GM12864 (cell line): ENCODE measurements at regions not wholly inside any gene's neighbourhood (a gene's known extent, or its start where the extent isn't known, plus 50 kb on each side); places are given as distances from the start of the nearest gene placed in this dataset.
"Not testable (repeated sequence)": the region's sequence is repeated elsewhere in the genome, so short reads cannot be mapped to it uniquely, and the experiment has no call there.

Source experiments
- DNase-seq: peaks from one replicate; pipeline ENCODE4 v3.0.0-alpha.2; 2011; ENCODE audit warnings: low read depth
- H3K4me3 ChIP-seq: 2 replicates; pipeline ENCODE4 v1.5.1; 2011; ENCODE audit warnings: mild to moderate bottlenecking, low read depth, low read length, control low read depth

DNA sequence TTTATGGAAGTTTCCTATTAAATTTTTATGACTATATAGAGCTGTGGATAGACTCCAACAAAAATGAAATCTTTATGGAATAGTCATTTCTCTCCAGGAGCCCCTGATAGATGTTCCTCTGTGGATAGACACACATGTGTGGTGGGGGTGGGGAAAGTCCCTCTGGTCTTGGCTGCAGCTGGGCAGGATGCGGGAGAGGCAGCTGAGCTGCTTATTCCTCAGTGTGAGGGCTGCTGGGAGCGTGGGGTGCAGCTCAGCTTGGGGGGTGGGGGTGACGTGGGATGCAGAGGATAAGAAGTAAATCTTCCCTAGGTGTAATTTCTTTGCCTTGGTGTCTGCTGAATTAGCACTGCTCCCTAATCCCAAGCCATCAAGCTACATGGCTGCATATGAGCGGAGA lies 192.8 kb upstream of the PLGLB2 start:
- DNase-seq, H3K4me3 ChIP-seq: not testable (repeated sequence)

GRCh38 chr2:87559001-87559400 lies 188.9 kb upstream of the PLGLB2 start:
- not testable (repeated sequence) for H3K4me3 ChIP-seq, DNase-seq

DNA sequence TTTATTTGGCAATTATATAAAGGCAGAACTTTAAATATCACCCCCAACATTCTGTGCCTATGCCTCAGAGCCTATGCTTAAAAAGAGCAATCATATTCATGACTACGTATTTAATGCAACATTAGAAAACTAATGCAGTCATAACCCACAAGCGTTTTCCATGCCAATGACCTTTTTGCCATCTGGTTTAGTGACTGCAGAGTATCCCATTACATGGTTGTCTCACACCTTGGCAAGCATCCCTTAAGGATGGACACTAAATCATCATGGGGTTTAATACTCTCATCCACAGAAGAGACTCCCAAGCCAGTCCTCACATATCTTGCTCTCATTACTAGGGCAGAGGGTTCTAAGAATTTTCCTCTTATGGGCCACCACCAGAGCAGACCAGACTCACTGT lies 188.2 kb upstream of the PLGLB2 start:
- H3K4me3 ChIP-seq, DNase-seq: not testable (repeated sequence)

- not testable (repeated sequence) for H3K4me3 ChIP-seq, DNase-seq
These were observed 182.8 kb upstream of the PLGLB2 start for GRCh38 chr2:87565116-87565515.

DNA sequence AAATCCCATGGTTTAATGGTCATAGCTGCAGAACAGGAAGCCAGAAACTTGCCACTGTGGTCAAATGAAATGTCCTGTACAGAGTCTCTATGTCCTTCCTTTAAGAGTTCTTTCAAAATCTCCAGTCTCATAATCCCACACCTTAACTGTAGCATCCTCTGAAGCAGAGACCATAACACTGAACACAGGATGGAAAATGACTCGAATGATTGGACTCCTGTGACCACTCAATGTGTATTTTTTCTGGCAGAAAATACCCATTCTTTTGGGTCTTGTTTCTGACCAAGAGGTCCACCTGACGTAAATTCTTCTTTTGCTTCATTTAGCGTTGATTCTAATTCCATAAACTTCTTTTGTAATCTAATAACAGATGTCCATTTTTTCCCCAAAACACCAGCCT lies 181.4 kb upstream of the PLGLB2 start:
- H3K4me3 ChIP-seq, DNase-seq: not testable (repeated sequence)

DNA sequence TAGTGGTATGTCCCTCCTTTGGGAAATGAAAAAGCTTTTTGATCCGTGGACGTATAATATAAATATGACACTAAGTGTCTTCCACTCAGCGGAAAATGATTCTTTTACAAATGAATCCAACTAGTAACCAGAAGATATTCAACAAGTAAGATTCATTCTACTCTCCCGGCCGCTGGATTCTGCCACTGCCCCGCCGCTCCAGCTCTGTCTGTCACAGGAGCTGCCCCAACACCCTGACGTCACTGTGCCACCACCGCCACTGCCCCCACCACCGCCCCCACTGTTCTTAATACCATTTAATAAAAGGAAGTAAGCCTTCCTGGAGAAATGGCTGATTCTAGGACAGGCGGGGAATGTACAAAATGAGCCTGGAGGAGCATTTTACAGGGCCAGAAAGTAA lies 180.8 kb upstream of the PLGLB2 start:
- H3K4me3 ChIP-seq, DNase-seq: not testable (repeated sequence)

DNA sequence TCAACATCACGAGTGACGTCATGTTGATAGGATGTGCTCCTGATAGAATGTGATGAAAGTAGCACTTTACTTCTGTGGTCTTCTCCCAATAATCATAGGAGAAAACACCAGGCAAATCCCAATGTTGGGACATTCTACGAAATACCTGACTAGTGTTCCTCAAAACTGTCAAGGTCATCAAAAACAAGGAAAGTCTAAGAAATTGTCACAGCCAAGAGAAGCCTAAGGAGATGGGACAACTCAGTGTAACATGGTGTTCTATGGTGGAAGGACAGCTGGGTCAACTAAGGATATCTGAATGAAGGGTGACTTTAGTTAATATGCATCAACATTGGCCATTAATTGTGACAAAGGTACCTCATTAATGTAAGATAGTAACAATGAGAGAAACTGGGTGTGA lies 180.0 kb upstream of the PLGLB2 start:
- DNase-seq, H3K4me3 ChIP-seq: not testable (repeated sequence)

DNA sequence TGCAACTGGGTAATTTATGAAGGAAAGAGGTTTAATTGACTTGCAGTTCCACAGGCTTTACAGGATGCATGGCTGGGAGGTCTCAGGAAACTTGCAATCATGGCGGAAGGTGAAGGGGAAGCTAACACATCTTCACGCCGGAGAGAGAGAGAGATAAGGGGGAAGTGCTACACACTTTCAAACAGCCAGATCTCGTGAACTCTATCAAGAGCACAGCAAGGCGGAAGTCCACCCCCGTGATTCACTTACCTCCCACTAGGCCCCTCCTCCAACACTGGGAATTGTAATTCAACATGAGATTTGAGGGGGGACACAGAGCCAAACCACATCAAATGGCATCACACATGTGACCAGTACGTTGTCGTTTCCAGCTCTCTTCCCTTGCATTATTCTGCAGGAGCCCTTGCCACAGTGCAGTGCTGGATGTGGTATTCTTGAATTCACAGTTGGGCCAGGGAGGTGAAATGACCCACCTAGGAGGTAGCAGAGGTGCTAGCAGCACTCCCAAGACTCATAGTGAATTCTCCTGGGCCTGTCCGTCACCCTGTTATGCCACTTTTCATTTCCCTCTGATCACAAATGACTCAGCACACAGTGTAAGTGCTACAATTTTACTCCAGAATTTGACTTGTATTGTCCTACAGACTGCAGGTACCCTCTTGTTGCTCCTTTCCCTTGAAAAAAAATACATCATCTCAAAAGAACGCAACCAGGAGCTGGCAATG lies 179.2 kb upstream of the PLGLB2 start:
- DNase-seq, H3K4me3 ChIP-seq: not testable (repeated sequence)

GRCh38 chr2:87569689-87570397 lies 178.0 kb upstream of the PLGLB2 start:
- not testable (repeated sequence) for DNase-seq, H3K4me3 ChIP-seq

DNA sequence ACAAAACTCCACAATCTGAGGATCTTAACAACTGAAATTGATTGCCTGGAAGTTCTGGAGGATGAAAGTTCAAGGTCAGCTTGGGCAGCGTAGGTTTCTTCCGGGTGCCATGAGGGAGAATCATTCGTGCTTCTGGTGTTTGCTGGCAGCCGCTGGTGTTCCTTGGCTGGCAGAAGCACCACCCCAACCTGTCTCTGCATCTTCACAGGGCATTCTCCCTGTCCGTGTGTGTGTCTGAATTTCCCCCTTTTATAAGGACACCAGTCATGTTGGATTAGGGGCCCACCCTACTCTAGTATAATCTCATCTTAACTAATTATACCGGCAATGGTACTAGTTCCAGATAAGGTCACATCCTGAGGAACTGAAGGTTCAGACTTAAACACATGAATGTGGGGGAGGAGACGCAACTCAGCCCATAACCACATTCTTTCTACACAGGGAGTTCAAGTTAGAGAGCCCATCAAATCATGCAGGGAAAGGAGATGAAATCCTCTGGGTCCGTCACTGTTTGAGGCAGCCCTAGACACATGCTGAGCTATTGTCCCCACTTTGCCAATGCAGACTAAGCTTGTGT lies 175.9 kb upstream of the PLGLB2 start:
- not testable (repeated sequence) for H3K4me3 ChIP-seq, DNase-seq

DNA sequence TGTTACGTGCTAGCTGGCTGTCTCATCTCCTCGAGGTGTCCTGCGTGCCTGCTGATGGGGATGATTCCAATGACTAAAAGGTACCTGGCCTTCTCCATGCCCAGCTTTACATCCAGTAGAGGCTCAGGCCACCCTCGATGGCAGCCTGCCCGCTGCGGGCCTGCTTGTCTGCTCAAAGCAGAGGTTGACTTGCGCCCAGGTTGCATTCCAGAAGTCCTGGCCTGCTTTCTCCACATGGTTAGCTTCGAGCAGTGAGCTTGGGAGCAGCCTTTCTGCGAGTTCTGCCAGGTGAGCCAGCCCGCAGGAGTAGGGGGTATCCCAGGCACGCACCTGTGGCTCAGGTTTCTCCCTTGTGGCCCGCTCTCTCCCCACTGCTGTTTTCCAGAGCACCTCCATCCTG lies 175.0 kb upstream of the PLGLB2 start:
- DNase-seq, H3K4me3 ChIP-seq: not testable (repeated sequence)

DNA sequence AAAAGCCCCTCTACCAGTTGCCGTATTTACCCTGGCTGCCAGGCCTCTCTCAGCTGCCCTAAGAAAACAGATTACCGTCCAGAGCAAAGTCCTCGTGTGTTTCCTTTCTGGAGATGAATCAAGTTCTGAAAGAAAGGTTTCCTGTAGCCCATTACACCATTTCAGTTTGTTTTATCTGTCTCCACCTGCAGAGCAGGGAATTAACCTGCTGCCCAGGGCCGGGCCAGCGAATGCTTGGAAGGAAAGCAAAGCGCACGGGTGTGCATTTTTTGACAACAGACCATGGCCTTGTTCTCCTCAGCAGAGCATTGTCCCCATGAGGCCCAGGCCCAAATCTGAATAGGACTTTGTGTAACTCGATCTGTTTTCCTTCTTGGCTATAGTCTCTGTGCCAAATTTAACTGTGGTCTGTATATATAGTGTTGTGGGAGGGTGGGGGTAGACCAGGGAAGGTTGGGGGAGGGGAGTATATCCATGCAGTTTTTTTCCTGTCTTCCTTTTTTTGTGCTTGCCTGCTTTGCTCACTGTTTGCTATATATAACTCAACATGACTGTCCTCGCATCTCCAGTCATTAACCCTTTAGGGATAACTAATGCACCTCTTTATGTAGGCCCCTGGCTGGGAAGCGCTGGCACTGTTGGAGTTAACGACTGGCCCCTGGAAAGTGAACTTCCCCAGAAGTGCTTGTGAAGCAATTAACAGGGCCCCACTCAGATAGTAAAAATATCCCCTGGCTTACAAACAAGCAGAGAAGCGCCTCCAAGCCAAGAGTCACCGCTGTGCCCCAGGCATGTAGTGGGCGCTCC lies 174.3 kb upstream of the PLGLB2 start:
- not testable (repeated sequence) for DNase-seq, H3K4me3 ChIP-seq

DNA sequence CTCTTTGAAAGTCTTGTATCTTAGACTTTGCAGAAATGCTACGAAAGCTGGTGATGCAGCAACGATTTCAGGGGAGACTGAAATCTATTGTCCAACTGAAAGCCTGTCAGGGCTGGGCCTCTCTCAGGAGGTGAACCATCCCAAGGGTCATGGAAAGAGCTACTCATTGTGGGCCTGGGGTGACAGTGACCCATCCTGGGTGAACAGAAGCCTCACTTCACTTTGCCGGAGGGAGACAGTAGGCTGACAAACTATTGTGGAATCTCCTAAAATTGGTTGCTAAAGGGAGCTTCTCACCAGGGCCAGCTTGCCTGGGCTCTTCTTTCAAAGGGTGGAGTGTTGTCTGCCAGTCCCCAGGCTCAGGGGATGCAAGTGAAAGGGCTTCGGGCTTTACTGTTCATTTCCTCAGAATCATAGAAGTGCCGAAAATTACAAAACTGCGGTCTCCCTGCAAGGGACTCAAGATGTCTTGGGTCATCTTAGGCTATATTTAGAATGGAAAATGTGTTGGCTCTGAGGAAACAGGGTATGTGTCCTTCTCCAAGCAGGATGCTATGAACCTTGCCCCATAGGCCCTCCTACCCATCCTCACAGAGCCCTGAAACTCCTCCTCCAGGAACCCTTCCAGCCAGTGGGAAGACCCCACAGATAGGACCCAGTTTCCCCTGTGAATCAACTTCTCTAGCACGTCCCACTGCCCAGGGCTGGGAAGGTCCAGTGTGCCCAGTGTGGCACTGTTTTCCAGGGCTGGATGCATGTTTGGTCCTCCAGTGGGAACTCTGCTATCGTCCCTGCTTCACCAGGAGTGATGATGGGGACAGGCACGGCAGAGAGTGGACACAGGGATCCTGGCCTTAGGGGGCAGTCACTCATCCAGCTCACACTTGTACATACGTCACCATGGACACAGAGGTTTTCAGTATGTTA lies 173.4 kb upstream of the PLGLB2 start:
- not testable (repeated sequence) for DNase-seq

DNA sequence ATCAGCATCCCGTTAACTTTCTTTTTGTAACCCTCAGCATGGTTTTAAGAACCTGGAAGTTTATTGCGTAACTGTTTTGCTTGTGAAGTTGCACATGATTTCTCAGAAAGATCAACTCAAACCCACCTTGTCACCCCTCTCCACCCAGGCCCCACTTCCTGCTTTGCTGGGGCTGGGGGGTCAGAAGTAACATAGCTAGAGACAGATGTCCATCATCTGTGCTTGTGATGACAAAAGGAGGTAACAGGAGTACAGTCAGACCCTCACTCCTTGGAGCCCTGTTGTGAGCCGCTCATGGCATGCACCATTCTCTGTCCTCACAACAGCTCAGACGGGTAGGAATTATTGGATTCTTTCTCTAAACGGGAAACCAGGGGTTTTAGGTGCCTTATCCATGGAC lies 172.7 kb upstream of the PLGLB2 start:
- not testable (repeated sequence) for DNase-seq, H3K4me3 ChIP-seq

More for the DNA sequence above, 173.4 kb upstream of the PLGLB2 start:
- not testable (repeated sequence) for H3K4me3 ChIP-seq

- H3K4me3 ChIP-seq, DNase-seq: not testable (repeated sequence)
These were observed 170.5 kb upstream of the PLGLB2 start for GRCh38 chr2:87577358-87577757.

GRCh38 chr2:87582152-87582551 lies 165.7 kb upstream of the PLGLB2 start:
- H3K4me3 ChIP-seq, DNase-seq: not testable (repeated sequence)

- not testable (repeated sequence) for H3K4me3 ChIP-seq, DNase-seq
These were observed 165.3 kb upstream of the PLGLB2 start for GRCh38 chr2:87582579-87582978.

DNA sequence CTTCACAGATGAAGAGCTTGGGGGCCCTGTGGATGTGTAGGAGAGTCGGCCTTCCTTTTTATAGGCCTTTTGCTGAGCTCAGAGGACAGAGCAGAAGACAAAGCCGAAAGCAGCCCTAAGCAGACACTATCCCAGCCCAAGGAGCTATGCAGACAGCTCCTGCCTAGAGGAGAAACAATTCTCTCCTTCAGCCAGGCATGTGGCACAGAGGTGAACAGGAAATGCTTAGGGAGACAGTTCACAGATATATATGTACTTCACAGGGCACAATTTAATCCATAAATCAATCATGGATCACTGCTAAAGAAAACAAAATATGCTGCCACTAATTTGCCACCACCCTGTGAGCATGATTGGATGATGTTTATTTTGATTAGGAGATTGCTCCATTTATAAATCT lies 164.5 kb upstream of the PLGLB2 start:
- not testable (repeated sequence) for H3K4me3 ChIP-seq, DNase-seq
